ENCODE measurements at regions not wholly inside any gene's neighbourhood (a gene's known extent, or its start where the extent isn't known, plus 50 kb on each side); places are given as distances from the start of the nearest gene placed in this dataset.

GRCh38 chr17:33986088-33986487, 269.0 kb upstream of the CCL2 start:
- no peak for TF ChIP-seq CTCF (IDR thresholded peaks at IDR 0.05; ENCODE audit: extremely low read depth in 1 of 2, insufficient read depth in 1 of 2, low read depth in 1 of 2, low read length in 2 of 2)
- TF ChIP-seq MAX (IDR thresholded peaks at IDR 0.05; ENCODE audit: insufficient read depth, insufficient read length) = no peak
- no peak for TF ChIP-seq EZH2 (IDR thresholded peaks at IDR 0.05; ENCODE audit: borderline replicate concordance, low read depth, low read length, severe bottlenecking)
- TF ChIP-seq POLR2A (IDR thresholded peaks at IDR 0.05; ENCODE audit: low read depth, low read length) = no peak
- no peak for TF ChIP-seq GATA2 (IDR thresholded peaks at IDR 0.05; ENCODE audit: insufficient read depth, insufficient read length, low read depth, low read length)
- TF ChIP-seq POLR2AphosphoS5 (IDR thresholded peaks at IDR 0.05; ENCODE audit: insufficient read depth, low read depth, low read length) = no peak

Measured in endothelial cell of umbilical vein (primary cell).